ENCODE measurements at regions not wholly inside any gene's neighbourhood (a gene's known extent, or its start where the extent isn't known, plus 50 kb on each side); places are given as distances from the start of the nearest gene placed in this dataset.

DNA sequence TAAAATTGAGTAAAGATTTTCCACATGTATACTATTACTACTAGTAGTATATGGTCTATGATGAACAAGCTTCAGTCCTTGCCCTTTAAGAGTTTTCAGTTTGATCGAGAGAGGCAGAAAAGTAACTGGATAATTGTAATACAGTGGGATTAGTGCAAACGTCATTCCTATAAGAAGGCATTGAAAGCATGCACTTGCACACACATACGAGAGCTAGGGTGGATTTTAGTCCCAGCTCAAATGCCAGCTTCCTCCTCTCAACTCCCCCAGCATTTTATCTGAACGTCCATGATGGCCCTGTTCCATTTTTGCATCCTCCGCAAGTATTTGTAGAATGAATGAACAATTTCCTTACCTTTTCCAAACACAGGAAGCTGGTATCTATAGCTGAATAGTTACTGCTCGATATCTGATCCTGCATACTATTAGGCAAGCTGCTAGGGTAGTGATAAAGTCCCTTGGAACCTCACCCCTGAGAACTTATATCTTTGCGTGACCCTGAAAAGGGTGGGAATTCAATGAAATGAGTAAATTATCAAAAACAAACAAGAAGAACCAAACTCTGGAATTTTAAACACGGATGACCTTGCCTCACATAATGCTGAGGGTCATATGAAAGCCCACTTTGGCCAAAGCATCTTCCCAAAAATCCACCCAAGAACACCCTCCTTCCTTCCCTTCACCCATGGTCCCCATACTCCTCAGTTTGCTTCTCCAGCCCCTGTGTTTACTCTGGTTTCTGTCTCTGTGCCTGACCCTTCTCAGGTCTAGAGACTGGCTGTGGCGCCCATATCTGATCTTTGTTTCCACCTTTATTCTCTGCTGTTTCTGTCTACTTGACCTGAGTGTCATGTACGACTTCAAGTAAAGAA lies 60.5 kb downstream of the TMEM100 start:
- TF ChIP-seq POLR2A (IDR thresholded peaks at IDR 0.05) (no peak), CTCF (IDR thresholded peaks at IDR 0.05) (no peak)
- Histone ChIP-seq H3K36me3 (replicated peaks in 1 of 2; ENCODE audit: insufficient read depth in 1 of 2, low read depth in 2 of 2) (no peaks in the 10 kb centered on the region), H3K9me3 (no peaks in the 10 kb centered on the region), H3K27ac (no peak overlapping the region), H3K27me3 (no peaks in the 10 kb centered on the region), H3K4me3 (no peak overlapping the region), H3K4me1 (no peaks in the 10 kb centered on the region)
- DNase-seq (no peak), ATAC-seq (no peak)
- WGBS, 2 donors: 49 to 52% methylated on average over 10 of the region's 10 CpGs
- intact Hi-C loops (cut with DNase I): no loop called here

DNA sequence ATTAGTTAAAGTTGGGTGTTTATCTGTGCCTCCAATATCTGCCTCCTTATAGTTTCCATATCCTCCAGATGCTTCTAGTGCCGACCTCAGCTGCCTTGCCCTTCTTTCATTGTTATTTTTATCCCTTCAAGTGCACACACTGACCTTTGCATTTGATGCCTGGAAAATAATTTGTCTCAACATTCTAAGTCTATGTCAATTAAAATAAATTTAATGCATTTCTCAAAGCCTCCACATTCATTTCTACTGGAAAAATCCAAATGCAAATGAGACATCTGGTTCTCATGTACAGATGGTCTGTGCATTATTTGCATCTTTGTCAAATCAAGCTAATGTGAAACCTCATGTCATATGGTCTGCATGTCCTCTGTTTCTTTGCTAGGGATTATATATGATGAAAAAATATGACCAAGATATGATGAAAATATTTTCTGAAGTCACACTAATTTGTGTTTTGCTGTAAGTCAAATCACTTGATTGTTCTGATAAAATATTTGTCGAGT lies 61.4 kb downstream of the TMEM100 start:
- H3K4me1 ChIP-seq: no peaks in the 10 kb centered on the region
- H3K36me3 ChIP-seq (replicated peaks in 1 of 2; ENCODE audit: insufficient read depth in 1 of 2, low read depth in 2 of 2): no peaks in the 10 kb centered on the region
- DNase-seq (no peak), ATAC-seq (no peak)
- WGBS, 2 donors: 60 to 70% methylated on average over 2 of the region's 2 CpGs
- H3K27me3 ChIP-seq: no peaks in the 10 kb centered on the region
- no peak overlapping the region for H3K4me3 ChIP-seq
- H3K27ac ChIP-seq: no peak overlapping the region
- intact Hi-C loops (cut with DNase I): no loop called here
- H3K9me3 ChIP-seq: no peaks in the 10 kb centered on the region
- no peak for TF ChIP-seq POLR2A (IDR thresholded peaks at IDR 0.05)
- no peak for TF ChIP-seq CTCF (IDR thresholded peaks at IDR 0.05)

- 16 to 22% methylated on average over 2 of the region's 2 CpGs for WGBS, 2 donors
- ATAC-seq (peak; percentile 40), DNase-seq (no peak)
- H3K4me3 ChIP-seq: no peak overlapping the region
- no peaks in the 10 kb centered on the region for H3K36me3 ChIP-seq (replicated peaks in 1 of 2; ENCODE audit: insufficient read depth in 1 of 2, low read depth in 2 of 2)
- no peaks in the 10 kb centered on the region for H3K9me3 ChIP-seq
- H3K27ac ChIP-seq: no peak overlapping the region
- no peaks in the 10 kb centered on the region for H3K27me3 ChIP-seq
- H3K4me1 ChIP-seq: no peaks in the 10 kb centered on the region
- no peak for TF ChIP-seq POLR2A (IDR thresholded peaks at IDR 0.05)
- TF ChIP-seq CTCF (IDR thresholded peaks at IDR 0.05): no peak
- intact Hi-C loops (cut with DNase I): no loop called here
Observed at GRCh38 chr17:55660178-55660886, 62.3 kb downstream of the TMEM100 start.

- no peaks in the 10 kb centered on the region for H3K4me1 ChIP-seq
- DNase-seq (no peak), ATAC-seq (no peak)
- TF ChIP-seq CTCF (IDR thresholded peaks at IDR 0.05): no peak
- 68 to 76% methylated on average over 2 of the region's 2 CpGs for WGBS, 2 donors
- H3K9me3 ChIP-seq: no peaks in the 10 kb centered on the region
- H3K36me3 ChIP-seq (replicated peaks in 1 of 2; ENCODE audit: insufficient read depth in 1 of 2, low read depth in 2 of 2): no peaks in the 10 kb centered on the region
- intact Hi-C loops (cut with DNase I): no loop called here
- no peaks in the 10 kb centered on the region for H3K27me3 ChIP-seq
- no peak overlapping the region for H3K27ac ChIP-seq
- no peak overlapping the region for H3K4me3 ChIP-seq
Observed at GRCh38 chr17:55659661-55660060, 63.0 kb downstream of the TMEM100 start.
